H1 (cell line): ENCODE measurements at regions not wholly inside any gene's neighbourhood (a gene's known extent, or its start where the extent isn't known, plus 50 kb on each side); places are given as distances from the start of the nearest gene placed in this dataset.

Experiments
- CTCF ChIA-PET: fragments of 300-600 bp; sonication (Branson Sonifier 250); formaldehyde crosslinking; loops from one replicate; lab custom pipeline; 2021; ENCODE audit not compliant: partially characterized antibody; lab: Charles Lee
- POLR2A ChIA-PET: fragments of 300-600 bp; sonication (Branson Sonifier 250); formaldehyde crosslinking; loops from one replicate; lab custom pipeline; 2021; ENCODE audit warnings: inconsistent platforms; ENCODE audit not compliant: partially characterized antibody; lab: Charles Lee
- DNase-seq, 2 experiments: peaks; one replicate each; pipeline versions ENCODE4 v3.0.0 to v3.0.0-alpha.2; 2010 to 2022; ENCODE audit warnings: low spot score in 2 of 2, low read depth in 1 of 2, mixed read lengths in 1 of 2
- FAIRE-seq: peaks from 2 replicates; lab custom pipeline; 2011; peaks lifted over from hg19 to GRCh38; lab: Jason Lieb, UNC
- H2AFZ ChIP-seq: 2 replicates; pipeline ENCODE4 v1.8.1; 2012; ENCODE audit warnings: low read length, inconsistent platforms
- H2AK5ac ChIP-seq: 2 replicates; pipeline ENCODE4 v1.6.1; 2013; ENCODE audit warnings: low read depth, low read length
- H2BK120ac ChIP-seq: replicated peaks from 2 replicates; pipeline ENCODE3; 2013; ENCODE audit warnings: low read depth, low read length, inconsistent platforms
- H2BK12ac ChIP-seq: 2 replicates; pipeline ENCODE4 v1.6.1; 2013; ENCODE audit warnings: low read depth, low read length
- H2BK15ac ChIP-seq: 2 replicates; pipeline ENCODE4 v1.6.1; 2013; ENCODE audit warnings: low read length
- H2BK20ac ChIP-seq: 2 replicates; pipeline ENCODE4 v1.6.1; 2013; ENCODE audit warnings: low read length
- H2BK5ac ChIP-seq: 2 replicates; pipeline ENCODE4 v1.6.1; 2013; ENCODE audit warnings: low read depth, low read length
- H3K14ac ChIP-seq: 2 replicates; pipeline ENCODE4 v1.6.1; 2013; ENCODE audit warnings: inconsistent platforms; ENCODE audit not compliant: insufficient read length
- H3K18ac ChIP-seq: 2 replicates; pipeline ENCODE4 v1.6.1; 2013; ENCODE audit warnings: low read length; ENCODE audit errors: extremely low read depth
- H3K23ac ChIP-seq: 2 replicates; pipeline ENCODE4 v1.6.1; 2013; ENCODE audit warnings: inconsistent platforms; ENCODE audit not compliant: insufficient read length
- H3K23me2 ChIP-seq: 2 replicates; pipeline ENCODE4 v1.6.1; 2013; ENCODE audit warnings: low read depth, low read length
- H3K27ac ChIP-seq: 2 replicates; pipeline ENCODE4 v1.6.1; 2011; ENCODE audit warnings: low read depth, low read length, inconsistent platforms
- H3K27me3 ChIP-seq, 4 experiments: replicated peaks in 1 of 4; 1 replicate in 1 of 4; 2 replicates in 3 of 4; pipeline versions ENCODE4 v1.6.1 to v1.8.1; 2011 to 2013; ENCODE audit warnings: low read length in 3 of 4, mild to moderate bottlenecking in 3 of 4, inconsistent platforms in 2 of 4, mixed read lengths in 2 of 4, moderate library complexity in 1 of 4; ENCODE audit not compliant: control insufficient read depth in 3 of 4, insufficient read depth in 3 of 4; ENCODE audit errors: extremely low read depth in 1 of 4
- H3K36me3 ChIP-seq, 4 experiments: 2 replicates each; pipeline versions ENCODE4 v1.6.1 to v1.8.1; 2011 to 2013; ENCODE audit warnings: mild to moderate bottlenecking in 4 of 4, low read length in 3 of 4, moderate library complexity in 2 of 4, control low read depth in 1 of 4, inconsistent platforms in 1 of 4; ENCODE audit not compliant: insufficient read depth in 4 of 4, control insufficient read depth in 2 of 4
- H3K4ac ChIP-seq: replicated peaks from 2 replicates; pipeline ENCODE3; 2013; ENCODE audit warnings: low read length, low read depth, mixed read lengths, inconsistent platforms; ENCODE audit not compliant: insufficient read length
- H3K4me1 ChIP-seq, 4 experiments: replicated peaks in 1 of 4; 1 replicate in 1 of 4; 2 replicates in 3 of 4; pipeline versions ENCODE4 v1.6.1 to v1.8.1; 2011 to 2013; ENCODE audit warnings: low read length in 3 of 4, inconsistent platforms in 2 of 4, mixed read lengths in 1 of 4; ENCODE audit not compliant: insufficient read depth in 4 of 4, control insufficient read depth in 3 of 4
- H3K4me2 ChIP-seq, 2 experiments: 2 replicates each; pipeline versions ENCODE4 v1.6.1 to v1.8.1; 2011 to 2013; ENCODE audit warnings: low read depth in 2 of 2, low read length in 2 of 2, control low read depth in 1 of 2, inconsistent platforms in 1 of 2, mild to moderate bottlenecking in 1 of 2; ENCODE audit not compliant: insufficient read depth in 1 of 2
- H3K4me3 ChIP-seq, 4 experiments: fragments of 200-600, 300-600 bp in 1 of 4; sonication (generic), shearing (Covaris generic), sonication (Bioruptor Twin) in 1 of 4; 2 replicates each; pipeline versions ENCODE4 v1.5.1 to v1.8.1; 2011 to 2016; ENCODE audit warnings: low read length in 4 of 4, low read depth in 3 of 4, control low read depth in 2 of 4, inconsistent platforms in 2 of 4, mild to moderate bottlenecking in 2 of 4, mixed read lengths in 1 of 4, moderate library complexity in 1 of 4; ENCODE audit not compliant: insufficient read depth in 2 of 4; ENCODE audit errors: extremely low read depth in 1 of 4
- H3K56ac ChIP-seq: replicated peaks from 2 replicates; pipeline ENCODE3; 2013; ENCODE audit warnings: low read depth, mild to moderate bottlenecking, mixed read lengths, low read length, inconsistent platforms; ENCODE audit not compliant: insufficient read length
- H3K79me1 ChIP-seq: 2 replicates; pipeline ENCODE4 v1.6.1; 2013; ENCODE audit warnings: low read depth, low read length, control low read depth
- H3K79me2 ChIP-seq, 2 experiments: 2 replicates each; pipeline versions ENCODE4 v1.6.1 to v1.8.1; 2012 to 2013; ENCODE audit warnings: low read length in 2 of 2, mild to moderate bottlenecking in 2 of 2, inconsistent platforms in 1 of 2; ENCODE audit not compliant: insufficient read depth in 2 of 2, control insufficient read depth in 1 of 2
- H3K9ac ChIP-seq, 4 experiments: replicated peaks in 1 of 4; 1 replicate in 1 of 4; 2 replicates in 3 of 4; pipeline versions ENCODE4 v1.6.1 to v1.8.1; 2011 to 2013; ENCODE audit warnings: low read depth in 3 of 4, low read length in 3 of 4, control low read depth in 2 of 4, mild to moderate bottlenecking in 2 of 4, moderate library complexity in 2 of 4, inconsistent platforms in 1 of 4; ENCODE audit errors: extremely low read depth in 1 of 4
- H3K9me3 ChIP-seq, 2 experiments: 2 replicates each; pipeline versions ENCODE4 v1.6.1 to v1.8.1; 2012 to 2013; ENCODE audit warnings: mild to moderate bottlenecking in 2 of 2, moderate library complexity in 2 of 2, control low read depth in 1 of 2, inconsistent platforms in 1 of 2, low read depth in 1 of 2, low read length in 1 of 2, mixed read lengths in 1 of 2; ENCODE audit not compliant: insufficient read depth in 2 of 2
- H4K20me1 ChIP-seq, 2 experiments: replicated peaks in 1 of 2; 2 replicates each; pipeline versions ENCODE3 to v1.8.1; 2011 to 2013; ENCODE audit warnings: inconsistent platforms in 2 of 2, low read length in 2 of 2, mild to moderate bottlenecking in 1 of 2; ENCODE audit not compliant: insufficient read depth in 2 of 2, control insufficient read depth in 1 of 2
- H4K5ac ChIP-seq: 2 replicates; pipeline ENCODE4 v1.6.1; 2013; ENCODE audit warnings: low read length, low read depth, mixed read lengths, inconsistent platforms; ENCODE audit not compliant: insufficient read length
- H4K8ac ChIP-seq: 2 replicates; pipeline ENCODE4 v1.8.0; 2013; ENCODE audit warnings: mild to moderate bottlenecking, moderate library complexity, low read length, inconsistent platforms; ENCODE audit not compliant: insufficient read depth; ENCODE audit errors: extremely low read depth
- H4K91ac ChIP-seq: replicated peaks from 2 replicates; pipeline ENCODE3; 2013; ENCODE audit warnings: low read length, mixed read lengths, inconsistent platforms; ENCODE audit not compliant: insufficient read length
- CREB1 ChIP-seq: IDR thresholded peaks from 2 replicates; pipeline ENCODE4 v1.6.1; 2012; ENCODE audit warnings: inconsistent platforms
- EGR1 ChIP-seq: IDR thresholded peaks from 2 replicates; pipeline ENCODE4 v1.6.1; 2011; ENCODE audit warnings: low read depth, low read length, borderline replicate concordance
- EZH2 ChIP-seq: fragments of 200-600 bp; sonication (generic); IDR thresholded peaks from 2 replicates; pipeline ENCODE4 v1.7.1; 2012; ENCODE audit warnings: low read depth, mild to moderate bottlenecking, moderate library complexity, low read length, inconsistent platforms; ENCODE audit not compliant: severe bottlenecking
- SRF ChIP-seq: IDR thresholded peaks from 2 replicates; pipeline ENCODE4 v1.6.1; 2011; ENCODE audit warnings: mild to moderate bottlenecking, low read depth, low read length, moderate library complexity
- TAF7 ChIP-seq: optimal IDR thresholded peaks from 2 replicates; pipeline ENCODE3; 2011; ENCODE audit warnings: low read depth, mild to moderate bottlenecking, inconsistent platforms, low read length, moderate library complexity, borderline replicate concordance
- TCF12 ChIP-seq: IDR thresholded peaks from 2 replicates; pipeline ENCODE4 v1.6.1; 2011; ENCODE audit warnings: low read depth, mild to moderate bottlenecking, low read length
- ZNF274 ChIP-seq: IDR thresholded peaks from 2 replicates; pipeline ENCODE4 v1.7.0; 2012; ENCODE audit warnings: low read length, borderline replicate concordance; ENCODE audit errors: extremely low read depth
- WGBS, 2 experiments: shearing (Covaris generic) in 1 of 2; methylation state at CpG; one replicate each; pipeline versions ENCODE4 v1.1.6 to v1.1.7; 2013 to 2015; ENCODE audit warnings: low lambda C conversion rate in 2 of 2, mixed read lengths in 2 of 2, inconsistent platforms in 1 of 2, low coverage in 1 of 2, missing lambda C conversion rate in 1 of 2; ENCODE audit not compliant: insufficient replicate concordance in 2 of 2, insufficient coverage in 1 of 2, insufficient read length in 1 of 2; ENCODE audit errors: extremely low coverage in 1 of 2, missing lambda C conversion rate in 1 of 2; 5-methylcytosine and 5-hydroxymethylcytosine counted together

- Histone ChIP-seq H2BK5ac (no peak overlapping the region), H3K36me3 (no peaks in the 10 kb centered on the region), H3K23me2 (peaks cover 2% of the 10 kb centered on the region; the same call in 1 of the 2 replicates), H3K56ac (no peak overlapping the region), H3K23ac (no peak overlapping the region), H3K4me3 (no peak overlapping the region), H4K20me1 (no peaks in the 10 kb centered on the region), H4K91ac (no peak overlapping the region), H3K9ac (no peak overlapping the region), H3K14ac (no peak overlapping the region), H4K8ac (no peak overlapping the region), H2BK12ac (no peak overlapping the region), H2BK15ac (no peak overlapping the region), H3K79me1 (no peaks in the 10 kb centered on the region), H3K27me3 (peaks cover 0 to 1% (median 0%) of the 10 kb centered on the region in 4 experiments; a peak in 1 of 7 replicates), H2AK5ac (no peak overlapping the region), H2AFZ (no peak overlapping the region), H3K79me2 (no peaks in the 10 kb centered on the region), H3K27ac (no peak overlapping the region), H3K9me3 (no peaks in the 10 kb centered on the region), H3K4me1 (no peaks in the 10 kb centered on the region), H3K4ac (no peak overlapping the region), H2BK120ac (no peak overlapping the region), H2BK20ac (no peak overlapping the region)
- WGBS, 2 experiments = 91% methylated on average over 1 of the region's 1 CpG; no CpG with 5 or more reads in 1 of the 2 experiments
- POLR2A ChIA-PET = no interaction called here
- FAIRE-seq (no peak), DNase-seq (no peak)
- TF ChIP-seq TCF12 (no peak), CREB1 (no peak), SRF (no peak), EZH2 (no peak), TAF7 (no peak), ZNF274 (no peak), EGR1 (no peak)
- TF ChIP-seq, all 59 proteins: peak for 0
- CTCF ChIA-PET = no interaction called here
- no peak overlapping the region for H3K18ac ChIP-seq
- no peak overlapping the region for H4K5ac ChIP-seq
- H3K4me2 ChIP-seq = no peak overlapping the region
Observed at GRCh38 chr5:147152086-147152485, 82.7 kb upstream of the STK32A start.
